HCEC 1CT (cell line): ENCODE measurements at regions not wholly inside any gene's neighbourhood (a gene's known extent, or its start where the extent isn't known, plus 50 kb on each side); places are given as distances from the start of the nearest gene placed in this dataset.
"Not testable (repeated sequence)": the region's sequence is repeated elsewhere in the genome, so short reads cannot be mapped to it uniquely, and the experiment has no call there.

Experiments used
- DNase-seq: peaks from one replicate; pipeline ENCODE4 v3.0.0-alpha.2; 2017

- DNase-seq: no peak
Measured at GRCh38 chr15:36117296-36117787, 462.1 kb upstream of the CDIN1 start.

GRCh38 chr15:36126194-36126593 is 453.2 kb upstream of the CDIN1 start:
- DNase-seq: no peak

GRCh38 chr15:36130641-36131310 is 448.6 kb upstream of the CDIN1 start:
- no peak for DNase-seq

GRCh38 chr15:36133742-36134141 is 445.7 kb upstream of the CDIN1 start:
- peak; percentile 26 for DNase-seq

GRCh38 chr15:36136049-36136448 is 443.4 kb upstream of the CDIN1 start:
- peak; percentile 19 for DNase-seq

- DNase-seq: no peak
Measured at GRCh38 chr15:36152936-36153335, 426.5 kb upstream of the CDIN1 start.

GRCh38 chr15:36156879-36157427 is 422.5 kb upstream of the CDIN1 start:
- DNase-seq: peak; percentile 52

GRCh38 chr15:36160351-36160750 is 419.1 kb upstream of the CDIN1 start:
- DNase-seq: no peak

GRCh38 chr15:36161108-36161507 is 418.3 kb upstream of the CDIN1 start:
- no peak for DNase-seq

- DNase-seq: no peak
Measured at GRCh38 chr15:36161771-36162212, 417.6 kb upstream of the CDIN1 start.

GRCh38 chr15:36163983-36164382 is 415.4 kb upstream of the CDIN1 start:
- DNase-seq: not testable (repeated sequence)

- no peak for DNase-seq
Measured at GRCh38 chr15:36172955-36173354, 406.5 kb upstream of the CDIN1 start.

GRCh38 chr15:36175186-36175740 is 404.2 kb upstream of the CDIN1 start:
- DNase-seq: no peak

- no peak for DNase-seq
Measured at GRCh38 chr15:36175741-36176291, 403.6 kb upstream of the CDIN1 start.

- DNase-seq: no peak
Measured at GRCh38 chr15:36177590-36178302, 401.7 kb upstream of the CDIN1 start.

- DNase-seq: no peak
Measured at GRCh38 chr15:36178303-36178633, 401.2 kb upstream of the CDIN1 start.

GRCh38 chr15:36183201-36183600 is 396.2 kb upstream of the CDIN1 start:
- DNase-seq: no peak

- no peak for DNase-seq
Measured at GRCh38 chr15:36185438-36185837, 394.0 kb upstream of the CDIN1 start.

- DNase-seq: no peak
Measured at GRCh38 chr15:36185845-36186244, 393.6 kb upstream of the CDIN1 start.

- no peak for DNase-seq
Measured at GRCh38 chr15:36186376-36186775, 393.1 kb upstream of the CDIN1 start.

GRCh38 chr15:36191459-36191858 is 388.0 kb upstream of the CDIN1 start:
- DNase-seq: no peak

GRCh38 chr15:36195361-36196007 is 383.9 kb upstream of the CDIN1 start:
- DNase-seq: not testable (repeated sequence)
